ENCODE measurements at regions not wholly inside any gene's neighbourhood (a gene's known extent, or its start where the extent isn't known, plus 50 kb on each side); places are given as distances from the start of the nearest gene placed in this dataset.

DNA sequence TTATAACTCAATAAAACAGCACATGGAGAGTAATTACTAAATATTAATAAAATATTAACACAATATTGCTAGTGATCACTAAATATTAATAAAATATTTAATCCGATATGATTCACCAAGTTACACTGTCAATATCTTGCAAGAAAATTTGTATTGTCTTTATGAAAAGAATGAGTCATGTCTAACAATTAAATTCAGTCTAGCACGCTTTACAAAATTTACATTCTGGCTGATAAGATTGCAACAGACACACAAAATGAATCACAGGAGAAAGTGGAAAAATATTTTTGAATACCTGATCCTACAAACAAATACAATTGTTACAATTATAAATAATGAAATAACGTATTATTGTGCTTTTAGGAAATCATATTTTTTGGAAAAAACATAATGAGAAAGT lies 567.2 kb downstream of the EFNA5 start:
- TF ChIP-seq CTCF (IDR thresholded peaks at IDR 0.05; ENCODE audit: low read length): no peak
- no peak for TF ChIP-seq EZH2 (IDR thresholded peaks at IDR 0.05; ENCODE audit: borderline replicate concordance, low read length)
